H9 (cell line): ENCODE measurements at regions not wholly inside any gene's neighbourhood (a gene's known extent, or its start where the extent isn't known, plus 50 kb on each side); places are given as distances from the start of the nearest gene placed in this dataset.

Source experiments
- DNase-seq: peaks from one replicate; pipeline ENCODE4 v3.0.0-alpha.2; 2017
- H2AFZ ChIP-seq: one replicate; pipeline ENCODE4 v1.6.1; 2013; ENCODE audit warnings: mild to moderate bottlenecking, low read length, control low read depth, moderate library complexity
- H2AK5ac ChIP-seq: 2 replicates; pipeline ENCODE4 v1.6.1; 2013; ENCODE audit warnings: low read length, control low read depth, mixed read lengths; ENCODE audit not compliant: insufficient read length
- H2BK120ac ChIP-seq: one replicate; pipeline ENCODE4 v1.6.1; 2013; ENCODE audit warnings: low read depth, mild to moderate bottlenecking, low read length, control low read depth, inconsistent platforms; ENCODE audit not compliant: poor library complexity, severe bottlenecking
- H2BK12ac ChIP-seq: 2 replicates; pipeline ENCODE4 v1.6.1; 2013; ENCODE audit warnings: low read length, control low read depth, mixed read lengths, low read depth; ENCODE audit not compliant: insufficient read length
- H2BK15ac ChIP-seq: 2 replicates; pipeline ENCODE4 v1.6.1; 2013; ENCODE audit warnings: low read depth, low read length, control low read depth
- H2BK20ac ChIP-seq: one replicate; pipeline ENCODE4 v1.6.1; 2013; ENCODE audit warnings: low read depth, mild to moderate bottlenecking, low read length, control low read depth, inconsistent platforms; ENCODE audit not compliant: poor library complexity, severe bottlenecking
- H2BK5ac ChIP-seq: 2 replicates; pipeline ENCODE4 v1.6.1; 2013; ENCODE audit warnings: low read length, control low read depth, mixed read lengths; ENCODE audit not compliant: insufficient read length
- H3K14ac ChIP-seq: 2 replicates; pipeline ENCODE4 v1.6.1; 2013; ENCODE audit warnings: low read length, control low read depth; ENCODE audit not compliant: insufficient read depth
- H3K18ac ChIP-seq: 2 replicates; pipeline ENCODE4 v1.6.1; 2013; ENCODE audit warnings: low read depth, mild to moderate bottlenecking, mixed read lengths, low read length, control low read depth; ENCODE audit not compliant: insufficient read length
- H3K23ac ChIP-seq: 2 replicates; pipeline ENCODE4 v1.6.1; 2013; ENCODE audit warnings: low read length, control low read depth, mixed read lengths, low read depth; ENCODE audit not compliant: insufficient read length
- H3K23me2 ChIP-seq: 2 replicates; pipeline ENCODE4 v1.6.1; 2013; ENCODE audit warnings: low read depth, mild to moderate bottlenecking, mixed read lengths, low read length, control low read depth; ENCODE audit not compliant: insufficient read length, poor library complexity, severe bottlenecking
- H3K27ac ChIP-seq: 2 replicates; pipeline ENCODE4 v1.5.1; 2013; ENCODE audit warnings: low read length, control low read depth, mixed read lengths, low read depth; ENCODE audit not compliant: insufficient read length
- H3K27me3 ChIP-seq: 2 replicates; pipeline ENCODE4 v1.6.1; 2013; ENCODE audit warnings: low read length, control low read depth, inconsistent platforms; ENCODE audit not compliant: insufficient read depth
- H3K4ac ChIP-seq: 2 replicates; pipeline ENCODE4 v1.6.1; 2013; ENCODE audit warnings: low read depth, mild to moderate bottlenecking, control low read depth, inconsistent platforms, low read length, moderate library complexity
- H3K4me1 ChIP-seq: 2 replicates; pipeline ENCODE4 v1.6.1; 2013; ENCODE audit warnings: low read length, control low read depth, inconsistent platforms; ENCODE audit not compliant: insufficient read depth
- H3K4me2 ChIP-seq: 2 replicates; pipeline ENCODE4 v1.6.1; 2013; ENCODE audit warnings: low read length, control low read depth, mixed read lengths; ENCODE audit not compliant: insufficient read length, insufficient read depth
- H3K56ac ChIP-seq: 2 replicates; pipeline ENCODE4 v1.6.1; 2013; ENCODE audit warnings: low read depth, mild to moderate bottlenecking, mixed read lengths, low read length, control low read depth; ENCODE audit not compliant: insufficient read length
- H3K79me1 ChIP-seq: 2 replicates; pipeline ENCODE4 v1.6.1; 2013; ENCODE audit warnings: low read depth, mild to moderate bottlenecking, moderate library complexity, low read length, control low read depth, inconsistent platforms; ENCODE audit not compliant: insufficient read depth, poor library complexity, severe bottlenecking
- H3K79me2 ChIP-seq: 2 replicates; pipeline ENCODE4 v1.6.1; 2013; ENCODE audit warnings: low read length, control low read depth, inconsistent platforms; ENCODE audit not compliant: insufficient read depth
- H3K9ac ChIP-seq: 2 replicates; pipeline ENCODE4 v1.6.1; 2013; ENCODE audit warnings: low read length, control low read depth, mixed read lengths; ENCODE audit not compliant: insufficient read length; ENCODE audit errors: extremely low read depth
- H3K9me3 ChIP-seq: one replicate; pipeline ENCODE4 v1.6.1; 2013; ENCODE audit warnings: low read depth, low read length, inconsistent platforms; ENCODE audit not compliant: control insufficient read depth
- H3T11ph ChIP-seq: one replicate; pipeline ENCODE4 v1.6.1; 2013; ENCODE audit warnings: mild to moderate bottlenecking, low read length, control low read depth, inconsistent platforms
- H4K20me1 ChIP-seq: one replicate; pipeline ENCODE4 v1.6.1; 2013; ENCODE audit not compliant: control insufficient read depth, insufficient read length, insufficient read depth
- H4K5ac ChIP-seq: 2 replicates; pipeline ENCODE4 v1.6.1; 2013; ENCODE audit warnings: low read depth, mild to moderate bottlenecking, mixed read lengths, low read length, control low read depth; ENCODE audit not compliant: insufficient read length
- H4K8ac ChIP-seq: replicated peaks from 2 replicates; pipeline ENCODE4 v1.6.1; 2013; ENCODE audit warnings: low read length, control low read depth, mixed read lengths, low read depth; ENCODE audit not compliant: insufficient read length
- H4K91ac ChIP-seq: 2 replicates; pipeline ENCODE4 v1.6.1; 2013; ENCODE audit warnings: low read depth, mild to moderate bottlenecking, moderate library complexity, mixed read lengths, low read length, control low read depth; ENCODE audit not compliant: insufficient read length
- H3K27ac Mint-ChIP-seq, 3 experiments: 2 replicates in 2 of 3; 3 replicates in 1 of 3; pipeline ENCODE4 v1.8.0; 2020 to 2021; ENCODE audit warnings: mixed read lengths in 3 of 3, mild to moderate bottlenecking in 1 of 3, moderate library complexity in 1 of 3
- H3K27me3 Mint-ChIP-seq: 2 replicates; pipeline ENCODE4 v1.8.0; 2021; ENCODE audit warnings: low read depth, mild to moderate bottlenecking, moderate library complexity, mixed read lengths
- H3K36me3 Mint-ChIP-seq, 3 experiments: 2 replicates in 2 of 3; 3 replicates in 1 of 3; pipeline ENCODE4 v1.8.0; 2020 to 2021; ENCODE audit warnings: low read depth in 3 of 3, mixed read lengths in 3 of 3; ENCODE audit not compliant: insufficient read depth in 1 of 3
- H3K4me1 Mint-ChIP-seq, 2 experiments: 2 replicates each; pipeline ENCODE4 v1.8.0; 2020; ENCODE audit warnings: mixed read lengths in 2 of 2
- H3K4me3 Mint-ChIP-seq, 2 experiments: 2 replicates in 1 of 2; 3 replicates in 1 of 2; pipeline ENCODE4 v1.8.0; 2020 to 2021; ENCODE audit warnings: mild to moderate bottlenecking in 2 of 2, mixed read lengths in 2 of 2, moderate library complexity in 1 of 2
- H3K9me3 Mint-ChIP-seq, 2 experiments: 2 replicates in 1 of 2; 3 replicates in 1 of 2; pipeline ENCODE4 v1.8.0; 2020; ENCODE audit warnings: mild to moderate bottlenecking in 2 of 2, mixed read lengths in 2 of 2, moderate library complexity in 1 of 2
- WGBS: extraction: QIAGEN DNeasy Blood & Tissue Kit; methylation state at CpG from one replicate; pipeline ENCODE4 v1.1.7; 2013; ENCODE audit warnings: missing lambda C conversion rate, low lambda C conversion rate, mixed read lengths; ENCODE audit not compliant: insufficient read length; ENCODE audit errors: extremely low coverage; 5-methylcytosine and 5-hydroxymethylcytosine counted together
- TF ChIP-seq, protein P1 (sequence below): fragments of 200-600 bp; sonication (generic); conservative IDR thresholded peaks from 3 replicates; pipeline ENCODE4 v1.8.0; 2021; ENCODE audit warnings: antibody characterized with exemption, mild to moderate bottlenecking

DNA sequence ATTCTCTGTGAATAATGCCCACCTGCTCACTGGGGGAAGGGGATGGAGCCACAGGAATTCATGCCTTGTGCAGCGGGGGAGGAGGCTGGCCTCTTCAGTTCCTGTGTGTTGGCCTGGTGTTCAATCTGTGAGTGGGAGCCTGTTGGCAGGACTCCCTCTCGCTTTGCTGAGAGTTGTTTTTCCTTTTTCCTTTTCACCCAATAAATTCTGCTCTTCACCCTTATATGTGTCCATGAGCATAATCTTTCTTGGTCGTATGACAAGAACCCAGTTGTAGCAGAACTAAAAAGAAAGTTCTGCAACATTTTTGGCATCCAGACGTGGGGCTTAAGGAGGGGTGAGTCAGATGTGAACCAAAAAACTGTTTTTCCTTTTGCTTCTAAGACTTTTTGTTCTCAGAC, 235.2 kb upstream of the HDX start:
- no peak overlapping the region for H3T11ph ChIP-seq
- Mint-ChIP-seq H3K27ac (no peak overlapping the region), H3K9me3 (peaks cover 30 to 56% of the 10 kb centered on the region in 2 experiments), H3K4me3 (no peak overlapping the region), H3K36me3 (peaks cover 0 to 5% (median 4%) of the 10 kb centered on the region in 3 experiments; a peak in 4 of 7 replicates), H3K27me3 (peaks cover 2% of the 10 kb centered on the region; the same call in 1 of the 2 replicates), H3K4me1 (0 out of 4 replicates have a peak, but pooled peaks cover 0 to 5% of the 10 kb centered on the region in 2 experiments)
- H2BK120ac ChIP-seq = no peak overlapping the region
- DNase-seq = no peak
- WGBS = no CpG with 5 or more reads among the region's 4 CpGs
- H3K56ac ChIP-seq = no peak overlapping the region
- no peak overlapping the region for H2BK20ac ChIP-seq
- TF ChIP-seq, protein P1, sequence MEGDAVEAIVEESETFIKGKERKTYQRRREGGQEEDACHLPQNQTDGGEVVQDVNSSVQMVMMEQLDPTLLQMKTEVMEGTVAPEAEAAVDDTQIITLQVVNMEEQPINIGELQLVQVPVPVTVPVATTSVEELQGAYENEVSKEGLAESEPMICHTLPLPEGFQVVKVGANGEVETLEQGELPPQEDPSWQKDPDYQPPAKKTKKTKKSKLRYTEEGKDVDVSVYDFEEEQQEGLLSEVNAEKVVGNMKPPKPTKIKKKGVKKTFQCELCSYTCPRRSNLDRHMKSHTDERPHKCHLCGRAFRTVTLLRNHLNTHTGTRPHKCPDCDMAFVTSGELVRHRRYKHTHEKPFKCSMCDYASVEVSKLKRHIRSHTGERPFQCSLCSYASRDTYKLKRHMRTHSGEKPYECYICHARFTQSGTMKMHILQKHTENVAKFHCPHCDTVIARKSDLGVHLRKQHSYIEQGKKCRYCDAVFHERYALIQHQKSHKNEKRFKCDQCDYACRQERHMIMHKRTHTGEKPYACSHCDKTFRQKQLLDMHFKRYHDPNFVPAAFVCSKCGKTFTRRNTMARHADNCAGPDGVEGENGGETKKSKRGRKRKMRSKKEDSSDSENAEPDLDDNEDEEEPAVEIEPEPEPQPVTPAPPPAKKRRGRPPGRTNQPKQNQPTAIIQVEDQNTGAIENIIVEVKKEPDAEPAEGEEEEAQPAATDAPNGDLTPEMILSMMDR = no peak
- no peak overlapping the region for H3K9ac ChIP-seq
- H4K5ac ChIP-seq = no peak overlapping the region
- H3K4ac ChIP-seq = no peak overlapping the region
- H3K4me1 ChIP-seq = no peaks in the 10 kb centered on the region
- H3K27me3 ChIP-seq = no peaks in the 10 kb centered on the region
- no peak overlapping the region for H3K14ac ChIP-seq
- H3K27ac ChIP-seq = no peak overlapping the region
- H3K79me2 ChIP-seq = no peaks in the 10 kb centered on the region
- no peak overlapping the region for H3K4me2 ChIP-seq
- H3K18ac ChIP-seq = no peak overlapping the region
- H3K9me3 ChIP-seq = peaks cover 26% of the 10 kb centered on the region
- no peaks in the 10 kb centered on the region for H3K79me1 ChIP-seq
- H4K91ac ChIP-seq = no peak overlapping the region
- no peak overlapping the region for H2BK5ac ChIP-seq
- H2AK5ac ChIP-seq = no peak overlapping the region
- H2BK15ac ChIP-seq = no peak overlapping the region
- H4K8ac ChIP-seq = no peak overlapping the region
- no peak overlapping the region for H2AFZ ChIP-seq
- H2BK12ac ChIP-seq = no peak overlapping the region
- H3K23me2 ChIP-seq = no peaks in the 10 kb centered on the region
- H4K20me1 ChIP-seq = no peaks in the 10 kb centered on the region
- H3K23ac ChIP-seq = no peak overlapping the region
